AG20443 (cell line): ENCODE measurements at regions not wholly inside any gene's neighbourhood (a gene's known extent, or its start where the extent isn't known, plus 50 kb on each side); places are given as distances from the start of the nearest gene placed in this dataset.
"Not testable (repeated sequence)": the region's sequence is repeated elsewhere in the genome, so short reads cannot be mapped to it uniquely, and the experiment has no call there.

ENCODE experiments used
- DNase-seq: peaks from one replicate; pipeline ENCODE4 v3.0.0; 2012; ENCODE audit warnings: low spot score, mixed read lengths

DNA sequence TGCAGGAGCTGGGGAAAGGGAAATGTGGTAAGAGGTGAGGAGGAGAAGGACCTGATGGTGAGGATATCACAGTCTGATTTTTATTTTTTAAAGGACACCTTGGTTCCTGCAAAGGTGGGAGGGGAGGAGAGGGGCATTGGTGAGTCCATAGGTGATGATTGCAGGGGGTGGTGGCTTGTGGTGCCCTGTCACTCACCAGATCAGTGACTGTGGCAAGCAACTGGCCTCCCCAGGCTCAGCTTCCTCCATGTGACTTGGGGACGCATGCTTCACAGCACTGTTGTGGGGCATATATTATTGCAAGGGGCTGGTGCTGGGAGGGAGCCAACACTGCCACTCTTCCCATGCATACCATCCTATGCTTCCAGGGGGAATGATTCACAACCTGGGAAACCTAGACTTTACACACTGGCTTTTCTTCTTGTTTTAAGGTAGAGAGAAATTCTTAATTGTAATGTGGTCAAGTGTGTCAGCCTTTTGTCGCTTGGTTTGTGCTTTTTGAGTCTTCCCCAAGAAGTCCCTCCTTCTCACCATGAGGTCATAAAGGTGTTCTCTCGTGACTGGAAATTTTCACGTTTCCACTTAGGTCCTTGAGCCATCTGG lies 106.8 kb upstream of the PLGLB2 start:
- DNase-seq: not testable (repeated sequence)

DNA sequence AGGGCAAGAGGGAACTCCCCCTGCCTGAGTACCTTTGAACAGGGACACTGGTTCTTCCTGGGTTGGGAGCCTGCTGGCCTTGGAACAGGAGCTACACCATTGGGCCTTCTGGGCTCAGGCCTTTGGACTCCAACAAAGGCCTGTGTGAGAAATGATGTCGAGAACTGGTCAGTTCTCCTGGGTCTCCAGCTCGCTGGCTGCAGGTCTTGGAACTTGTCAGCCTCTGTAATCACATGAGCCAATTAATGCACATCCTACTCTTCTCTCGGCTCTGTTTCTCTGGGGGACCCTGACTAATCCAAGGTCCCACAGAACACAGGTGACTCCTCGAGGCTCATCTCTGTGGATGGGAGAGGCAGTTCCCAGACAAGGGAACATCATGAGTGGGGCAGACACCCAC lies 104.7 kb upstream of the PLGLB2 start:
- not testable (repeated sequence) for DNase-seq

DNA sequence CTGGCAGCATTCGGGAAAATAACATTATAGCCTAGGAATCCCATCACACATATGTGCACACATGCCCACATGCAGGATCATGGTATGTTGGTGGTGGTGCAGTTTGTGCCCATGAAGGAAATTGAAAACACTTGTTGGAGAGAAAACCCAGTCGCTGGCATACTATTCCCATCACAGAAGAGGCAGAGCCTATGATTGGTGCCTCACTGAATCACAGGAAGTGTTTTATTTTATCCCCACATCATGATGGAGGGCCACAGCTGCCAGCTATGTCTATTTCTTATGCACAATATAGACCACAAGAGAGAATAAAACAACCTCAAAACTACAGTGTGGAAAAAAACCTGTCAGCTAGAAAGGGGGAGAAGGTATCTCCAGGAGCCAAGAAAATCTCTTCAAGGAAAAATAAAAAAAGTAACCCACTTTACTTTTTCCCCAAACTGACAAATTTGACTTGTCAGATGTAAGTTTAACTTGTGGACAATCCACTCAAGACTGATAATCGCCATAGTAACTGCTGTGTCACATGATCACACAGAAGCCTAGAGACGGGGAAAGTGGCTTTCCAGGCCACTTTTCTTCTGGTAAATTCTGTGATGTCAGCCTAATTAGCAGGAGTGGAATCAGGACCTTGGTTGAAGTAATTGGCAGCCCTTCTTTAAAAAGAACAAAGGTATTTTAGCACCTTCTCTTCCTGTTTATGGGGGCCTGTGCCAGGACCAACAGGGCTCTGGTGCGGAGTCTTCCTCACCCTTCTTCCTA lies 100.0 kb upstream of the PLGLB2 start:
- not testable (repeated sequence) for DNase-seq

DNA sequence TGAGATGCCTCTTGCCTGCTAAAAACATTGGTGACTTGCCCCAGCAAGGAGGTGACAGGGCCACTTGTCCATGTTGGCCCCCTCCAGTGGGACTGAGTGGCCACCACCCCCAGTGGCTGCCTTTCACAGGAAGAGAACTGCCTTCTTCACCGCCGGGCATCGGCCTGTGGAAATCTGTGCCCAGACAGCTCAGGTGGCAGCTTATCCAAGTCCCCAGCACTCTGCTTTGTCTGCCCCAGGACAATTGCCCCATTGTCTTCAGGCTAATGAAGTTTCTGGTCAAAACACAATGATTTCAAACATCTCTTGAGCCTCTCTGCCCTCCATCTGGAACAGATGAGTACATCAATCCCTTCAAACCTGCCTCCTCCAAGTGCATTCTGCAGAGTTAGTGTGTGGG lies 99.1 kb upstream of the PLGLB2 start:
- DNase-seq: not testable (repeated sequence)

DNA sequence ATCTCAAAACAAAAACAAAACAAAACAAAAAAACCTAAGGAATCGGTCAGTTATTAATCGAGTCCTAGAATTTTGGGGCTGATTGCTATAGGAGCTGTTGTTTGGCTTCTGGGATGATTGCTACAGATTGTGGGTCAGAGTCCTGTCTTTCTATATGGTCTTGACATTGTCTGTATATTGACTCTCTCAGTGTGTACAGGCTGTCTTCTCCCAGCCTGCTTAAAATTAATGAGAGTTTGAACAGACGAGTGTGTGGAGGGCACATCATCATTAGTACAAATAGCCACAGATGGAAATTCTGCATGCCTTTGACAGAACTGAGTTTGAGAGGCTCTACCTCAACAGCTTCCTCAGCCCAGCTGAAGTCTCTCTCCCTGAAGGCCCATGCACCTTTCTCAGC lies 98.0 kb upstream of the PLGLB2 start:
- DNase-seq: not testable (repeated sequence)

DNA sequence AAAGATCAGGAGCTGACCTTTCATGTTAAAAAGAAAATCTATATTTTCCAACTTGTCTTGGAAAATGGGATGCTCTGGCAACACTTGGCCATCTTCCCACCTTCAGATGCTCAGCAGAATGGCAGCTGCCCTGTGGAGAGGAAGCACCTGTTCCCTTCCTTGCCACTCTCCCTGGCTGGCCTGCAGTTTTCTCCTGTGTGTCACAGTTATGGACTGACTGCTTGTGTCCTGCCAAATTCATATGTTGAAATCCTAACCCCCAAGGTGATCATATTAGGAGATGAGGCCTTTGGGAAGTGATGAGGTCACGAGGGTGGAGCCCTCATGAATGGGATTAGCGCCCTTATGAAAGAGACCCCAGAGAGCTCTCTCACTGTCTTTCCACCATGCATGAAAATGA lies 97.0 kb upstream of the PLGLB2 start:
- DNase-seq: not testable (repeated sequence)

DNA sequence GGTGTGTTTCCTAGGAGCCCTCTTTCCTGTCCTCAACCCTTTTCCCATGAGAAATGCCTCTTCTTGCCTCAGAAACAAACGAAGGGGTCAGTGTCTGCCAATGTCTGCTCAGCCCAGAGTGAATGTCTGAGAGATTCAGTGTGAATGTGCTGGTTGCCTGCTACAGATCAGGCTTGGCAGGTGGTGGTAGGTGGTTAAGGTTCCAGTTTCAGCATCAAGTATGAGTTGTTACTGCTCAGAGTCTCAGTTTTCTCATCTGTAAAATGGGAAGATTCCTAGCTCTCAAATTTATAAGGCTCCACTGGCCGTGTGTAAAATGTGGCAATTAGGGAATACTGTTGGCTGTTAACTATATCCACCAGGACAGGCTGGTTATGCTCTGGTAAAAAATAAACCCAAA lies 96.3 kb upstream of the PLGLB2 start:
- DNase-seq: not testable (repeated sequence)

DNA sequence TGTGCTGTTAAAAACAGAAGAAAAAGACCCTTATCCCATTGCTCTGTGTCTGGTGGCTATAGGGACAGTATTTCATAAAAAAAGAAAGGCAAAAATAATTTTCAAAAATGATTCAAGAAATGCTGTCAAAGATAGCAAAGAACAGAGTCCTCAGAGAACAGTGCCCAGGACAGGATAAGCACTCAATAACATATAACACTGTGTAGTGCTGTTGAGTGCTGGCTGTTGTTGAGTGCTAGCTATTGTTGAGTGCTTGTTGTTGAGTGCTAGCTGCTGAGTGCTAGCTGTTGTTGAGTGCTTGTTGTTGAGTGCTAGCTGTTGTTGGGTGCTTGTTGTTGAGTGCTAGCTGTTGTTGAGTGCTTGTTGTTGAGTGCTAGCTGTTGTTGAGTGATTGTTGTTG lies 94.5 kb upstream of the PLGLB2 start:
- not testable (repeated sequence) for DNase-seq

DNA sequence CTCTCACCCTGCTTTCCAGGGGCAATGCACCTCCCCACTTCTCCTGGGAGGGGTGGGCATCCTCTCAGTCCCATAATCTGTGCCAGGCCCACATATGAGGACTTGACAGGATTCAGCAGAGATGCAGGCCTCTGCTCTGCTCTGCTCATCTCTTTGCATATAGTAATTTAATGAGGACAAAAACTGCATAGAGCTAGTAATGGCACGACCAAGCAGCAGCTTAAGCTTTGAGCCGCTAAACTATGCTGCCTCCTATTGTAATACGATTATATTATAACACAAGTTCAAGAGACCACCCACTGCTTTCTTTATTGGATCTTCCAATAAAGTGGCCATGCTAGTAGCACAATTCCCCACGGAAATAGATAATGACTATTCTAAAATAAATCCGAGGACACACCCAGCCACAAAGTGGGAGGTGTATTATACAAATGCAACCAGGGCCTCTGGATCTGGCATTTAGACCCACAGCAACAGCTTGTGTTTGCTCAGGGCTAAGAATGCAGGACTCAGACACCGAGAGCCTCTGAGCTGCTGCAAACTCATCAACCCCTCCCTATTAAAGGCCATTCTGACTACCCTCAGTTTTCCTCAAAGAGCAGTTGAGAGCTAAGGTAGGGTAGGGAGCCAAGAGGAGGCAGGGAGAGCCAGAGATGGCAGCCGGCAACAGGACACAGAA lies 93.6 kb upstream of the PLGLB2 start:
- DNase-seq: not testable (repeated sequence)

DNA sequence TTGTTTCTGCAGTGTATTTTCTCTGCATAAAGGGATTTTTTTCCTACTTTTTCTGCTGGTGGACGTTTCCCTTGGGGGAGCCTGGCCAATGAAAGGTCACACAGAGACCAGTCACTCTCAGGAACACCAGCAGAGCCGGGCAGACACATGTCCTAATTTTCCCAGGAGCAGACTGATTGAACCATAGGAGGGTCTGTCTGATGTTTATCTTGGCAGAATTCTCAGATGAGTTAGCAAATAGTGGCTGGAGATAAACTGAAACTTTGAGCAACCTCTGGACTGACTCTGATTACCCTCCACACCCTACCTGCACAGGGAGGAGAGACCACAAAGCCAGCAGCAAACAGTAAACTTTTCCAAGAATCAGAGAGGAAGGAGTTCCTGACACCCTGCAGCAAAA lies 90.0 kb upstream of the PLGLB2 start:
- not testable (repeated sequence) for DNase-seq

DNA sequence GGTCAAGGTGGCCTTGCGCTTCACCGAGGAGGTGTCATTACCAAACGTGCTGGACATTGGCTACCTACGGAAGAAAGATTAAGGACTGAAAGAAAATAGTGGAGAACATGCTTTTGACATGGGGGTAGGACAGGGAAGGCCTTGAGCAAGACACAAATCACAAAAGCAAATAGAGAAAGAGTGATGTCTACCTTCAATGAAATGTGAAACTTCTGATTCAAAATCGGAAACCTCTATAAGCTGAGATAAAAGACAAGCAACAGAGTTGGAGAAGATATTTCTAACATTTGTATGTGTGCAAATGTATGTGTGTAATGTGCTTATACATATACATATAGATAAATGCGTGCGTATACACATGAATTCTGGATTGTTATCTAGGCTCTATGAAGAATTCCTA lies 89.5 kb upstream of the PLGLB2 start:
- DNase-seq: not testable (repeated sequence)

DNA sequence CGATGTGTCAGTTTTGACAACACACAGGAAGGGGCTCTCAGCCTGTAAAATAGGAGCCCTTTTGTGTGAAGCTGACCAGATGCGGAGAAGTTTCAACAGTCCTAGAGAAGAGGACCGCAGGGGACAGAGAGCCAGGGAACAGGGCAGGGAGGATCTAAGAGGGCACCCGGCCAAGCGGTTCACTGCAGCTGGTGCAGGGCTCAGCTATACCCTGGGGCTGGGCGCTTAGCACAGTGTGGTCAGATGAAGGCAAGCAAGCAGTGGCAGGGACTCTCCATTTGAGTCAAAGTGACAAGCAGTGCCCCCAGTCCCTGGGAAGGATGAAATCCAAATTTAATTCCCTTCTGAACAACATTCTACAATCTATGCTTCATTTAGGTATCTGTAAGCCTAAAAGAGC lies 88.9 kb upstream of the PLGLB2 start:
- not testable (repeated sequence) for DNase-seq

DNA sequence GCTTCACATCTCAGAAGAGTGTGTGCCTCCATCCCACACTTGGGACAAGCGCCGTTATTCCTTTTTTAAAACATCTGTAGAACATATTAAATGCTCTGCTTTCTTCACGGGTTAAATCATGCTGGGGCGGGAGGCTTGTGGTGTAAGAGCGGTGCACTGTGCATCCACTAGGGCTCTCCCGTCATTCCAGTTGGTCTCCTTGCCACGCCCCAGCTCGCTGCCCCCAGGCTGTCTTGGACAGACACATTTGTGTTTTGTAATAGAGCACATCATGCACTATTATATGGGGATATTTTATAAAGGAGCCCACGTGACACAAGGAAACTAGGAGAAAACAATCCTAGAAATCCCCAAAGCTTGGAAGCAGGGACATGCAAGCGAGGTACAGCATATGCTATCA lies 87.7 kb upstream of the PLGLB2 start:
- not testable (repeated sequence) for DNase-seq

DNA sequence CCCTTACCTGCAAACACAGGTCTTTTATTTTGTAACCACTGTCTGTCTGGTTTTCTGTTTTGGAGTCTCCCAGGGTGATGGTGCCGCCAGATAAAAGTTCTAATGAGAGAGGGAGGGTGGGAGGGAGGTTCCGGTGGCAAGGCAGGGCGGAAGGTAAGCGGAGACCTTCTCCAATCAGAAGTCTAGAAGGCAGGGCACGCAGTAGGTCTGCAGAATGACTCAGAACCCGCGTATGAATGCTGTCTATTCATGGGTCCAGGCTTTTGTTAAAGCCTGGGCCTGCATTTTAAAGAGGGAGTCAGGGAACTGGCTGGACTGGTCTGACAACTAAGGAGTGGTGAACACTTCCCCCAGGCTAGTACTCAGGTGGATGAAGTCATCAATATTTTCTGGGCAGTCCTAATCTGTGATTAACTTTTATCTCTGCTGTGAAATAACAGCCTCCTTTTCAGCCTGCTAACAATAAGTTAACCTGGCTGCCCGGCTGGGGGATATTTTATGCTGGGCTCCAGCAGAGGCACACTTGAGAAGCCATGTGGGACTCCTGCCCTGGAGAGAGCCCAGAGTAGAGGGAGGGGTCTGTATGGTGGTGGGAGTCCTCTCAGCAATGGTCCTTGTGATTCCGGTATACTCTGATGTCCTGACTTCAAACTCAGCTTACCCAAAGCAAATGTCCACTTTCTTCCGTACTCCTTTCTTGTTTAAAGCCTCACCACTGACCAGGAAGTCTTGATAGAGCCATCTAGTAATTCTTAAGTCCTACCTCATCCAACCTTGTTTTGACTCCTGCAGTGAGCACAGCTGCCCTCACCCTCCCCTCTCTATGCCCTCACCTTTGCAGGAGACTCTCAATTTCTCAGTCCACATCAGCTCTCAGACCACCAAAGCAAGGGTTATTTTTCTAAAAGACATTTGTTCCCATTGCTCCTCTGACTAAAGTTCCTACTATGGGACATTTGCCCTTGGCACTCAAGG lies 85.3 kb upstream of the PLGLB2 start:
- DNase-seq: not testable (repeated sequence)

DNA sequence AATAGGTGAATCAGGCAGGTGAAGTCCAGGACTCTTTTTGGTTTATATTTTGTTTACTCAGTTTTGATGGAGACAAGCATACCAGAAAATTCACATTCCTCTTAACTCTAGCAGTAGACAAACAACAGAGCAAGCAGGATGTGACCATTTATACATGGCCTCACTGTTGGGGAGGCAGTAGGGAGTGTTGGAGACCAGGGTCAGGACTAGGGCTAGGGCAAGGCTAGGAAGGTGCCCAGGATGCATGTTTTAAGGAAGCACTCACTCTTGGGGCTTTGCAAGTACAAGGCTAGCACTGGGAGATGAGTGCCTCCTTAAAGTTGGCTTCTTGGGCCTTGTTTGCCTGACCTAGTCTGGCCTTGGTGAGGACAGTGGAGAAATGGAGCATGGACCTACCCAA lies 84.5 kb upstream of the PLGLB2 start:
- DNase-seq: not testable (repeated sequence)

DNA sequence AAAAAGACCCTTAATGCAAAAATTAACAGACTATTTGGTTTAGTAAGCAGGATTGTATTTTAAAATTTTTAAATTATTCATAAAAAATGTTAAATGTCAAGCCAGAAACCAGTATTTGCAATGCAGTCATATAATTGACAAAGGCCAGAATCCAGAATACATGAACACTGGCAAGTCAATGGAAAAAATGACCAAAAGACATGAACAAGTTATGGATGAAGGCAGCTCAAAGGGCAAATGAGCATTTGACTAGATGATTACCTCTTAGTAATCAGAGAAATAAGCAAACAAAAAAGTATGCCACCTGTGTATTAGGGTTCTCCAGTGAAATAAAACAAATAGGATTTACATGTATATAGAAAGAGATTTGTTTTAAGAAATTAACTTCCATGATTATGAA lies 80.9 kb upstream of the PLGLB2 start:
- not testable (repeated sequence) for DNase-seq

DNA sequence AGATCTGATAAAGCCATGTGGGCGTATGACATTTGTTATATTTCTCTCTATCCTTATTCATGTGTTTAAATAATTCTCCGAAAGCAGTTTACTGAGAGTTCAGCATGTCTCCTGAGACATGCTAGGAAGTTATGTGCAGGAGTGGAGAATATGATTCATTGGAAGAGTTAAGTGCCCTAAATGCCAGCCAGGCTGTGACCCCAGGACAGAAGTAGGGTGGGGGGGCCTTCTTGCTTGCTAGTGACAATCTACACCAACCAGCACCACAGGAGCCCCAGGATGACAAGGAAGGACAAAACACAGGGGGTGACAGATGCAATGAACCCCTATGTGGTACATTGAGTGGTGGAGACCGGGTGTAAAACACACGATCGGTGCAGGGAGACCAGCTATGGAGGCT lies 79.5 kb upstream of the PLGLB2 start:
- DNase-seq: not testable (repeated sequence)

DNA sequence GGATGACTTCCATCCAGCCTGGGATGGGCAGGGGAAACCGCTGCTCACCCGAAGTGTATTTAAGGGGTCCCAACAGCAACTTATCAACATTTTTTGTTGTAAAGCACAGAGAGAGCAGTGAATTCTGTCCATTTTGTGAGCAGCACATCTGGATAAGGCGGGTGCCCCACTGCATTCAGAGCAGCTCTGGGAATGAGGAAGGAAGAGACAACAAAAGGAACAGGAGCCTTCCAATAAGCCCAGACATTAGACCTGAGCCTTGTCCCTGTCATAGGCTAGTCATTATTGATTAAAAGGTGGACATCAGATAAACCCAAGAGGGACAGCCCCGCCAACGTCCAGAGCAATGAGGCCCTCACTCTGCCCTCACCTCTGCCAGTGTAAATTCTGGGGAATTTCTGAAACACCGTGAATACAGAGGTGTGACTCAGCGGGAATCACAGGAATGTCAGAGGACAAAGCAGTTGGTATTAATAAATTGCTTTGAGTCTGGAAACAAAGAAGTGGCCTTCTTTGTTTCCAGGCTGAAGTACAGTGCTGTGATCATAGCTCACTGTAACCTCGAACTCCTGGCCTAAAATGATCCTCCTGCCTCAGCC lies 78.2 kb upstream of the PLGLB2 start:
- DNase-seq: not testable (repeated sequence)

DNA sequence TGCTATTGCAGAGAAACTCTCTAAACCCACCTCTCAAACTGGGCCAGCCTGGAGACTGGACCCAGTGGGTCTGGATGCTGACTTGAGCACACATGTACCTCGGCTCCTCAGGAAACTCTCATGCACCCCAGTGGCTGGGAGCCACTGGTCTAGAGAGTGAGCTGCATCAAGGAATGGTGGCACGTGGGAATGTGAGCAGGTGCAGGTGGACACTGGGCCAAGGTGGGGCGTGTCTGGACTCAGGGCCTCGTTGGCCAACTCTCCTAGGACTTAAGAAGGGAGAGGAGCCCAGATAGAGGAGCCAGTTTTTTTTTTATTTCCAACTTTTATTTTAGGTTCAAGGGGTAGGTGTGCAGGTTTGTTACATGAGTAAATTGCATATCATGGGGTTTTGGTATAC lies 75.5 kb upstream of the PLGLB2 start:
- not testable (repeated sequence) for DNase-seq

DNA sequence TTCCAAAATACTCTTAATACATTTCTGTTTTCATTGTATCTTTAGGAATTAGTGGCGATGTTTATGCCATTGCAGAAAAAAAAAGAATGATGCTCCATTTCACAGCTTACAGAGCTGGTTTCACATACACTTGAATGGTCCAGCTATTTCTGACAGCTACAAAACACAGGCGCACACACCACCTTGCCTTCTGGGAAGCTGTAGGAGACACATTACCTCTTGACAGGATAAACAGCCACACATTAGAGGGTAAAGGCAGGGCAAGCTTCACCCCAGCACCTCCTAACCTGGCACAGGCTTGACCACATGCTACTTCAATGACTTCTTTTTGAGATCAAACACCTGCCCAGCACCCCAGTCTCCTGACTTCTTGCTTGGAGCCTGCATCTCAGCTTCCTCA lies 73.2 kb upstream of the PLGLB2 start:
- not testable (repeated sequence) for DNase-seq

DNA sequence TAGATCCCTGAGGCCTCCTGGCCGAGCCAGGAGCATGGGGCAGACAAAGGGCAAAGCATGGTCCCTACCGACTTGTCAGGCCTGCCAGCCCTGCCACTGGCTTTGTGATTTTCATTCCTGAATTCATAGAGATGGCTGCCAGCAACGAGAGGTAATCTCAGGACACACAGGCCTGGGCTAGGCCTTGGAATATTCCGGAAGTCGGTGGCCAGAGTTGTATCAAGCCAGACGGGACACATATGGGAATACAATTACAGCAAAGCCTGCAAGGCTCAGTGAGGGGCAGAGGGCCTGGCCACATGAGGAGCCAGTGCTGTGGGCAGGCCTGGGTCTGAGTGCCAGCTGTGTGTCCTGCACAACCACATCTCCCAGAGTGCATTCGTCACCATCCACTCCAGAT lies 72.4 kb upstream of the PLGLB2 start:
- not testable (repeated sequence) for DNase-seq
